NT2/D1 (cell line): ENCODE measurements at regions not wholly inside any gene's neighbourhood (a gene's known extent, or its start where the extent isn't known, plus 50 kb on each side); places are given as distances from the start of the nearest gene placed in this dataset.

Source experiments
- DNase-seq: peaks from one replicate; pipeline ENCODE4 v3.0.0-alpha.2; 2011; ENCODE audit warnings: low read depth, low spot score
- H3K27me3 ChIP-seq: 2 replicates; pipeline ENCODE4 v1.6.0; 2011; ENCODE audit warnings: mild to moderate bottlenecking; ENCODE audit not compliant: insufficient read length, insufficient read depth
- H3K36me3 ChIP-seq: 2 replicates; pipeline ENCODE4 v1.6.1; 2011; ENCODE audit warnings: mild to moderate bottlenecking, low read length, mixed read lengths; ENCODE audit not compliant: insufficient read depth, insufficient read length
- H3K4me1 ChIP-seq: 2 replicates; pipeline ENCODE4 v1.5.1; 2011; ENCODE audit not compliant: insufficient read depth, insufficient read length
- H3K4me3 ChIP-seq: 2 replicates; pipeline ENCODE4 v1.5.1; 2011; ENCODE audit warnings: low read depth; ENCODE audit not compliant: insufficient read length
- H3K9ac ChIP-seq: 2 replicates; pipeline ENCODE4 v1.6.0; 2011; ENCODE audit warnings: low read depth; ENCODE audit not compliant: insufficient read length
- H3K9me3 ChIP-seq: 2 replicates; pipeline ENCODE4 v1.5.1; 2011; ENCODE audit warnings: mild to moderate bottlenecking, low read length; ENCODE audit not compliant: insufficient read depth
- SUZ12 ChIP-seq: IDR thresholded peaks from 2 replicates; pipeline ENCODE4 v1.6.1; 2011; ENCODE audit not compliant: insufficient read length, insufficient read depth; ENCODE audit errors: extremely low read depth
- YY1 ChIP-seq: IDR thresholded peaks from 2 replicates; pipeline ENCODE4 v1.6.1; 2011; ENCODE audit not compliant: insufficient read length, insufficient read depth
- ZNF274 ChIP-seq: IDR thresholded peaks from 2 replicates; pipeline ENCODE4 v1.6.1; 2011; ENCODE audit warnings: mild to moderate bottlenecking, low read depth, low read length

- H3K27me3 ChIP-seq, result no peaks in the 10 kb centered on the region
- H3K36me3 ChIP-seq, result no peaks in the 10 kb centered on the region
- no peaks in the 10 kb centered on the region for H3K9me3 ChIP-seq
- TF ChIP-seq ZNF274, result no peak
- no peak for TF ChIP-seq YY1
- TF ChIP-seq SUZ12, result no peak
- H3K4me3 ChIP-seq, result no peak overlapping the region
- H3K9ac ChIP-seq, result no peak overlapping the region
- H3K4me1 ChIP-seq, result no peaks in the 10 kb centered on the region
- no peak for DNase-seq
These were observed 156.4 kb upstream of the PCDH18 start for GRCh38 chr4:137688651-137689050.

GRCh38 chr4:137685357-137685756, 153.1 kb upstream of the PCDH18 start:
- Histone ChIP-seq H3K9ac (no peak overlapping the region), H3K36me3 (no peaks in the 10 kb centered on the region), H3K4me3 (no peak overlapping the region), H3K4me1 (no peaks in the 10 kb centered on the region), H3K27me3 (no peaks in the 10 kb centered on the region), H3K9me3 (no peaks in the 10 kb centered on the region)
- no peak for TF ChIP-seq YY1
- no peak for TF ChIP-seq ZNF274
- TF ChIP-seq SUZ12, result no peak
- DNase-seq, result no peak

GRCh38 chr4:137681081-137681480, 148.8 kb upstream of the PCDH18 start:
- no peaks in the 10 kb centered on the region for H3K27me3 ChIP-seq
- no peak overlapping the region for H3K4me3 ChIP-seq
- TF ChIP-seq YY1 (no peak), SUZ12 (no peak), ZNF274 (no peak)

GRCh38 chr4:137678796-137679195, 146.5 kb upstream of the PCDH18 start:
- no peak for DNase-seq
- no peaks in the 10 kb centered on the region for H3K27me3 ChIP-seq
- no peaks in the 10 kb centered on the region for H3K9me3 ChIP-seq
- no peak overlapping the region for H3K9ac ChIP-seq
- no peaks in the 10 kb centered on the region for H3K36me3 ChIP-seq
- TF ChIP-seq SUZ12, result no peak
- no peak for TF ChIP-seq YY1
- no peak for TF ChIP-seq ZNF274
- H3K4me1 ChIP-seq, result no peaks in the 10 kb centered on the region
- no peak overlapping the region for H3K4me3 ChIP-seq

More at GRCh38 chr4:137681081-137681480, 148.8 kb upstream of the PCDH18 start:
- no peak for DNase-seq
- Histone ChIP-seq H3K36me3 (no peaks in the 10 kb centered on the region), H3K9ac (no peak overlapping the region), H3K4me1 (no peaks in the 10 kb centered on the region), H3K9me3 (no peaks in the 10 kb centered on the region)

- Histone ChIP-seq H3K9me3 (no peaks in the 10 kb centered on the region), H3K4me1 (no peaks in the 10 kb centered on the region), H3K36me3 (no peaks in the 10 kb centered on the region), H3K4me3 (no peak overlapping the region), H3K27me3 (no peaks in the 10 kb centered on the region), H3K9ac (no peak overlapping the region)
- TF ChIP-seq SUZ12, result no peak
- TF ChIP-seq ZNF274, result no peak
- TF ChIP-seq YY1, result no peak
- DNase-seq, result no peak
These were observed 145.6 kb upstream of the PCDH18 start for GRCh38 chr4:137677863-137678262.

- no peak for TF ChIP-seq ZNF274
- TF ChIP-seq SUZ12, result no peak
- TF ChIP-seq YY1, result no peak
- no peaks in the 10 kb centered on the region for H3K4me1 ChIP-seq
- no peak overlapping the region for H3K9ac ChIP-seq
- no peaks in the 10 kb centered on the region for H3K36me3 ChIP-seq
- H3K27me3 ChIP-seq, result no peaks in the 10 kb centered on the region
- DNase-seq, result no peak
- H3K9me3 ChIP-seq, result no peaks in the 10 kb centered on the region
- H3K4me3 ChIP-seq, result no peak overlapping the region
These were observed 144.2 kb upstream of the PCDH18 start for GRCh38 chr4:137676357-137676998.

- H3K4me3 ChIP-seq, result no peak overlapping the region
- no peaks in the 10 kb centered on the region for H3K4me1 ChIP-seq
- no peak overlapping the region for H3K9ac ChIP-seq
- H3K36me3 ChIP-seq, result no peaks in the 10 kb centered on the region
- TF ChIP-seq SUZ12, result no peak
- no peak for TF ChIP-seq ZNF274
- no peak for TF ChIP-seq YY1
- no peaks in the 10 kb centered on the region for H3K27me3 ChIP-seq
- H3K9me3 ChIP-seq, result no peaks in the 10 kb centered on the region
- DNase-seq, result no peak
These were observed 141.8 kb upstream of the PCDH18 start for GRCh38 chr4:137674066-137674465.
